ENCODE measurements at regions not wholly inside any gene's neighbourhood (a gene's known extent, or its start where the extent isn't known, plus 50 kb on each side); places are given as distances from the start of the nearest gene placed in this dataset.

GRCh38 chr12:92563819-92564218 lies 139.0 kb upstream of the PLEKHG7 start:
- Mint-ChIP-seq H3K4me1 (ENCODE audit: low read depth, unreplicated experiment) (peaks cover 4% of the 10 kb centered on the region), H3K27me3 (ENCODE audit: unreplicated experiment) (no peaks in the 10 kb centered on the region), H3K4me3 (ENCODE audit: unreplicated experiment) (no peak overlapping the region), H3K36me3 (ENCODE audit: unreplicated experiment) (no peaks in the 10 kb centered on the region), H3K9me3 (ENCODE audit: unreplicated experiment) (no peaks in the 10 kb centered on the region), H3K27ac (ENCODE audit: unreplicated experiment) (no peak overlapping the region)
- DNase-seq: no peak
- TF ChIP-seq CTCF (IDR thresholded peaks at IDR 0.05; ENCODE audit: partially characterized antibody, unreplicated experiment): no peak

- H3K4me3 Mint-ChIP-seq (ENCODE audit: unreplicated experiment): no peak overlapping the region
- H3K36me3 Mint-ChIP-seq (ENCODE audit: unreplicated experiment): no peaks in the 10 kb centered on the region
- TF ChIP-seq CTCF (IDR thresholded peaks at IDR 0.05; ENCODE audit: partially characterized antibody, unreplicated experiment): no peak
- no peak for DNase-seq
- H3K27ac Mint-ChIP-seq (ENCODE audit: unreplicated experiment): no peak overlapping the region
- no peaks in the 10 kb centered on the region for H3K9me3 Mint-ChIP-seq (ENCODE audit: unreplicated experiment)
- no peaks in the 10 kb centered on the region for H3K27me3 Mint-ChIP-seq (ENCODE audit: unreplicated experiment)
- peaks cover 4% of the 10 kb centered on the region for H3K4me1 Mint-ChIP-seq (ENCODE audit: low read depth, unreplicated experiment)
These were observed 140.6 kb upstream of the PLEKHG7 start for GRCh38 chr12:92562063-92562734.

GRCh38 chr12:92561543-92561899 lies 141.3 kb upstream of the PLEKHG7 start:
- Mint-ChIP-seq H3K9me3 (ENCODE audit: unreplicated experiment) (no peaks in the 10 kb centered on the region), H3K4me3 (ENCODE audit: unreplicated experiment) (no peak overlapping the region), H3K27me3 (ENCODE audit: unreplicated experiment) (no peaks in the 10 kb centered on the region), H3K36me3 (ENCODE audit: unreplicated experiment) (no peaks in the 10 kb centered on the region), H3K4me1 (ENCODE audit: low read depth, unreplicated experiment) (peaks cover 4% of the 10 kb centered on the region), H3K27ac (ENCODE audit: unreplicated experiment) (no peak overlapping the region)
- TF ChIP-seq CTCF (IDR thresholded peaks at IDR 0.05; ENCODE audit: partially characterized antibody, unreplicated experiment): no peak
- DNase-seq: no peak

- H3K4me3 Mint-ChIP-seq (ENCODE audit: unreplicated experiment): no peak overlapping the region
- peaks cover 4% of the 10 kb centered on the region for H3K4me1 Mint-ChIP-seq (ENCODE audit: low read depth, unreplicated experiment)
- H3K36me3 Mint-ChIP-seq (ENCODE audit: unreplicated experiment): no peaks in the 10 kb centered on the region
- TF ChIP-seq CTCF (IDR thresholded peaks at IDR 0.05; ENCODE audit: partially characterized antibody, unreplicated experiment): no peak
- no peaks in the 10 kb centered on the region for H3K9me3 Mint-ChIP-seq (ENCODE audit: unreplicated experiment)
- no peak for DNase-seq
- no peaks in the 10 kb centered on the region for H3K27me3 Mint-ChIP-seq (ENCODE audit: unreplicated experiment)
- H3K27ac Mint-ChIP-seq (ENCODE audit: unreplicated experiment): no peak overlapping the region
These were observed 141.9 kb upstream of the PLEKHG7 start for GRCh38 chr12:92560713-92561542.

GRCh38 chr12:92558806-92559205 lies 144.0 kb upstream of the PLEKHG7 start:
- TF ChIP-seq CTCF (IDR thresholded peaks at IDR 0.05; ENCODE audit: partially characterized antibody, unreplicated experiment): no peak
- DNase-seq: no peak
- H3K36me3 Mint-ChIP-seq (ENCODE audit: unreplicated experiment): no peaks in the 10 kb centered on the region
- H3K27me3 Mint-ChIP-seq (ENCODE audit: unreplicated experiment): no peaks in the 10 kb centered on the region
- peaks cover 6% of the 10 kb centered on the region for H3K4me1 Mint-ChIP-seq (ENCODE audit: low read depth, unreplicated experiment)
- H3K9me3 Mint-ChIP-seq (ENCODE audit: unreplicated experiment): peaks cover 3% of the 10 kb centered on the region
- no peak overlapping the region for H3K27ac Mint-ChIP-seq (ENCODE audit: unreplicated experiment)
- no peak overlapping the region for H3K4me3 Mint-ChIP-seq (ENCODE audit: unreplicated experiment)
